Neuronal stem cell (in vitro differentiated cells): ENCODE measurements at regions not wholly inside any gene's neighbourhood (a gene's known extent, or its start where the extent isn't known, plus 50 kb on each side); places are given as distances from the start of the nearest gene placed in this dataset.

ENCODE experiments used
- DNase-seq: peaks from one replicate; pipeline ENCODE4 v3.0.0-alpha.2; 2013; ENCODE audit warnings: low spot score
- H2AFZ ChIP-seq: one replicate; pipeline ENCODE4 v1.6.1; 2013; ENCODE audit warnings: mild to moderate bottlenecking, low read length, inconsistent platforms
- H2AK5ac ChIP-seq: 2 replicates; pipeline ENCODE4 v1.6.1; 2013; ENCODE audit warnings: low read depth, mild to moderate bottlenecking, inconsistent platforms, low read length, moderate library complexity, mixed read lengths
- H2BK120ac ChIP-seq: 2 replicates; pipeline ENCODE4 v1.6.1; 2013; ENCODE audit warnings: low read depth, mild to moderate bottlenecking, inconsistent platforms, low read length, moderate library complexity, mixed read lengths
- H2BK12ac ChIP-seq: one replicate; pipeline ENCODE4 v1.6.1; 2013; ENCODE audit warnings: low read length, inconsistent platforms
- H2BK15ac ChIP-seq: 2 replicates; pipeline ENCODE4 v1.6.1; 2013; ENCODE audit warnings: mild to moderate bottlenecking, low read length, inconsistent platforms, mixed read lengths
- H2BK5ac ChIP-seq: one replicate; pipeline ENCODE4 v1.6.1; 2013; ENCODE audit warnings: inconsistent platforms, mild to moderate bottlenecking, low read length, moderate library complexity
- H3K14ac ChIP-seq: one replicate; pipeline ENCODE4 v1.6.1; 2013; ENCODE audit warnings: low read length, inconsistent platforms
- H3K18ac ChIP-seq: 2 replicates; pipeline ENCODE4 v1.6.1; 2013; ENCODE audit warnings: low read length, inconsistent platforms
- H3K23ac ChIP-seq: 2 replicates; pipeline ENCODE4 v1.6.1; 2013; ENCODE audit warnings: low read depth, mild to moderate bottlenecking, mixed read lengths, low read length, inconsistent platforms; ENCODE audit not compliant: poor library complexity
- H3K27ac ChIP-seq: replicated peaks from 3 replicates; pipeline ENCODE4 v1.5.1; 2013; ENCODE audit warnings: low read length, inconsistent platforms
- H3K27me3 ChIP-seq, 3 experiments: 2 replicates each; pipeline ENCODE4 v1.6.1; 2013; ENCODE audit warnings: low read length in 3 of 3, mild to moderate bottlenecking in 2 of 3, inconsistent platforms in 1 of 3, low read depth in 1 of 3, mixed read lengths in 1 of 3, moderate library complexity in 1 of 3; ENCODE audit not compliant: control insufficient read depth in 3 of 3, insufficient read depth in 3 of 3
- H3K36me3 ChIP-seq, 2 donors: replicated peaks in 1 of 2; 2 replicates each; pipeline ENCODE4 v1.6.1; 2013; ENCODE audit warnings: low read length in 2 of 2; ENCODE audit not compliant: control insufficient read depth in 2 of 2, insufficient read depth in 2 of 2
- H3K4ac ChIP-seq: 2 replicates; pipeline ENCODE4 v1.6.1; 2013; ENCODE audit warnings: inconsistent platforms, mild to moderate bottlenecking, low read length, moderate library complexity
- H3K4me1 ChIP-seq, 2 donors: 1 replicate in 1 of 2; 2 replicates in 1 of 2; pipeline ENCODE4 v1.6.1; 2013; ENCODE audit warnings: low read length in 2 of 2, low read depth in 1 of 2; ENCODE audit not compliant: control insufficient read depth in 2 of 2, insufficient read depth in 1 of 2
- H3K4me2 ChIP-seq: one replicate; pipeline ENCODE4 v1.6.1; 2013; ENCODE audit warnings: mild to moderate bottlenecking, low read length, inconsistent platforms; ENCODE audit not compliant: insufficient read depth, poor library complexity, severe bottlenecking
- H3K4me3 ChIP-seq, 2 donors: 2 replicates each; pipeline ENCODE4 v1.5.1; 2013; ENCODE audit warnings: low read length in 2 of 2, mild to moderate bottlenecking in 2 of 2, inconsistent platforms in 1 of 2, moderate library complexity in 1 of 2
- H3K79me1 ChIP-seq: one replicate; pipeline ENCODE4 v1.6.1; 2013; ENCODE audit warnings: low read depth, mild to moderate bottlenecking, inconsistent platforms, low read length, moderate library complexity
- H3K9ac ChIP-seq: one replicate; pipeline ENCODE4 v1.6.1; 2013; ENCODE audit warnings: mild to moderate bottlenecking, low read depth, low read length, inconsistent platforms; ENCODE audit not compliant: poor library complexity
- H3K9me3 ChIP-seq, 2 donors: replicated peaks in 1 of 2; 2 replicates each; pipeline versions ENCODE3 to v1.6.1; 2013; ENCODE audit warnings: low read length in 2 of 2, mild to moderate bottlenecking in 2 of 2, inconsistent platforms in 1 of 2, low read depth in 1 of 2, mixed read lengths in 1 of 2, moderate library complexity in 1 of 2; ENCODE audit not compliant: control insufficient read depth in 2 of 2, insufficient read depth in 1 of 2
- H4K8ac ChIP-seq: one replicate; pipeline ENCODE4 v1.6.1; 2013; ENCODE audit warnings: low read depth, mild to moderate bottlenecking, inconsistent platforms, low read length, moderate library complexity
- H4K91ac ChIP-seq: one replicate; pipeline ENCODE4 v1.6.1; 2013; ENCODE audit warnings: low read length, low read depth, mild to moderate bottlenecking, inconsistent platforms; ENCODE audit not compliant: poor library complexity
- WGBS, 2 donors: extraction: QIAGEN DNeasy Blood & Tissue Kit; methylation state at CpG; one replicate each; pipeline ENCODE4 v1.1.7; 2013; ENCODE audit warnings: missing lambda C conversion rate in 2 of 2, mixed read lengths in 1 of 2; ENCODE audit not compliant: insufficient read length in 2 of 2, insufficient replicate concordance in 1 of 2; ENCODE audit errors: extremely low coverage in 2 of 2; 5-methylcytosine and 5-hydroxymethylcytosine counted together

DNA sequence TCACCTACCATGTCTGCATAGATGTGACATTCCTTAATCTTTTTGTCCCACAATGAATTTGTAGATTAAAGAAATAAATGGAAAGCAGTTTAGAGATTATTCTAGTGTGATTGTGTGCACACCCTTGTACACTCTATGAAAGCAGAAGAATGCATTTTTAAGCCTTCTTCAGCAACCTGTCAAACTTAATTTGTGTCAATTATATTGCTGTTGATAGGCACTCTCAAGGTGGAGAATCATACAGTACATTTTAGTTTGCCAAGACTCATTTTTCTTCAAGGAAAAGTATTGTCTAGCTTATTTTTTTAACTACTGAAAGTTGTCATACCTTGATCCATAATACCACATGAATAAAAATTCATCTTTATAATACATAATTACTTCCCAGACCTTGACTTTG lies 1898.9 kb downstream of the OLFM4 start:
- Histone ChIP-seq H2BK12ac (no peak overlapping the region), H2BK5ac (no peak overlapping the region), H2AK5ac (no peak overlapping the region), H4K8ac (no peak overlapping the region), H2BK15ac (no peak overlapping the region), H3K36me3 (no peaks in the 10 kb centered on the region), H3K18ac (no peak overlapping the region), H3K27ac (no peak overlapping the region), H3K14ac (no peak overlapping the region), H3K4me2 (no peak overlapping the region), H3K4me1 (no peaks in the 10 kb centered on the region), H3K23ac (no peak overlapping the region), H3K4me3 (no peak overlapping the region), H2BK120ac (no peak overlapping the region), H3K27me3 (no peaks in the 10 kb centered on the region), H3K9ac (no peak overlapping the region), H2AFZ (no peak overlapping the region), H3K4ac (no peak overlapping the region), H4K91ac (no peak overlapping the region), H3K79me1 (no peaks in the 10 kb centered on the region), H3K9me3 (peaks cover 0 to 2% of the 10 kb centered on the region in 2 donors)
- no peak for DNase-seq

- H3K27me3 ChIP-seq: no peaks in the 10 kb centered on the region
- H4K91ac ChIP-seq: no peak overlapping the region
- no peak overlapping the region for H3K14ac ChIP-seq
- no peaks in the 10 kb centered on the region for H3K79me1 ChIP-seq
- no peak overlapping the region for H3K23ac ChIP-seq
- WGBS, 2 donors: no CpG with 5 or more reads among the region's 2 CpGs
- no peak overlapping the region for H3K4me3 ChIP-seq
- H4K8ac ChIP-seq: no peak overlapping the region
- H3K27ac ChIP-seq: no peak overlapping the region
- H3K4me2 ChIP-seq: no peak overlapping the region
- no peak overlapping the region for H3K18ac ChIP-seq
- H2BK12ac ChIP-seq: no peak overlapping the region
- H2AK5ac ChIP-seq: no peak overlapping the region
- no peak overlapping the region for H2BK15ac ChIP-seq
- no peak overlapping the region for H2BK120ac ChIP-seq
- peaks cover 0 to 2% of the 10 kb centered on the region in 2 donors for H3K9me3 ChIP-seq
- H3K4me1 ChIP-seq: no peaks in the 10 kb centered on the region
- no peak for DNase-seq
- no peak overlapping the region for H2BK5ac ChIP-seq
- no peak overlapping the region for H2AFZ ChIP-seq
- no peaks in the 10 kb centered on the region for H3K36me3 ChIP-seq
- no peak overlapping the region for H3K9ac ChIP-seq
- no peak overlapping the region for H3K4ac ChIP-seq
Measured at GRCh38 chr13:54928071-54928470, 1899.5 kb downstream of the OLFM4 start.

GRCh38 chr13:54934121-54934520 lies 1905.5 kb downstream of the OLFM4 start:
- H3K27ac ChIP-seq: no peak overlapping the region
- no peak overlapping the region for H3K23ac ChIP-seq
- H2BK15ac ChIP-seq: no peak overlapping the region
- no peaks in the 10 kb centered on the region for H3K9me3 ChIP-seq
- H3K9ac ChIP-seq: no peak overlapping the region
- H4K91ac ChIP-seq: no peak overlapping the region
- no peak overlapping the region for H4K8ac ChIP-seq
- H2BK120ac ChIP-seq: no peak overlapping the region
- H3K14ac ChIP-seq: no peak overlapping the region
- no peak overlapping the region for H2AFZ ChIP-seq
- no peak overlapping the region for H2BK12ac ChIP-seq
- H3K4me3 ChIP-seq: no peak overlapping the region
- H3K4me1 ChIP-seq: no peaks in the 10 kb centered on the region
- DNase-seq: no peak
- no peaks in the 10 kb centered on the region for H3K36me3 ChIP-seq
- no peak overlapping the region for H2BK5ac ChIP-seq
- no peaks in the 10 kb centered on the region for H3K79me1 ChIP-seq
- no peak overlapping the region for H3K18ac ChIP-seq
- no peak overlapping the region for H3K4me2 ChIP-seq
- H3K27me3 ChIP-seq: no peaks in the 10 kb centered on the region
- no peak overlapping the region for H3K4ac ChIP-seq
- no peak overlapping the region for H2AK5ac ChIP-seq
- WGBS, 2 donors: no CpG with 5 or more reads among the region's 3 CpGs

GRCh38 chr13:54945973-54946372 lies 1917.4 kb downstream of the OLFM4 start:
- Histone ChIP-seq H3K4me3 (no peak overlapping the region), H3K9me3 (no peaks in the 10 kb centered on the region), H2BK5ac (no peak overlapping the region), H3K27me3 (no peaks in the 10 kb centered on the region), H3K4me1 (no peaks in the 10 kb centered on the region), H3K18ac (no peak overlapping the region), H4K8ac (no peak overlapping the region), H3K36me3 (no peaks in the 10 kb centered on the region), H3K23ac (no peak overlapping the region), H3K4ac (no peak overlapping the region), H3K14ac (no peak overlapping the region), H3K4me2 (no peak overlapping the region), H2BK120ac (no peak overlapping the region), H3K9ac (no peak overlapping the region), H2BK12ac (no peak overlapping the region), H4K91ac (no peak overlapping the region), H2BK15ac (no peak overlapping the region), H2AK5ac (no peak overlapping the region), H3K79me1 (no peaks in the 10 kb centered on the region), H2AFZ (no peak overlapping the region), H3K27ac (no peak overlapping the region)
- DNase-seq: no peak
- WGBS, 2 donors: no CpG with 5 or more reads among the region's 1 CpG
